Kidney (tissue), 13 donors: ENCODE measurements at regions not wholly inside any gene's neighbourhood (a gene's known extent, or its start where the extent isn't known, plus 50 kb on each side); places are given as distances from the start of the nearest gene placed in this dataset.

Experiments
- DNase-seq, 5 donors: peaks; one replicate each; pipeline ENCODE4 v3.0.0-alpha.2; 2013 to 2020
- FAIRE-seq: peaks from 2 replicates; lab custom pipeline; 2012; peaks lifted over from hg19 to GRCh38; lab: Jason Lieb, UNC
- H3K27ac ChIP-seq, 2 donors: one replicate each; pipeline ENCODE4 v1.7.0; 2013; ENCODE audit warnings: low read depth in 2 of 2, low read length in 2 of 2, inconsistent platforms in 1 of 2
- H3K27me3 ChIP-seq: one replicate; pipeline ENCODE4 v1.7.1; 2013; ENCODE audit warnings: low read length, inconsistent platforms; ENCODE audit not compliant: control insufficient read depth, insufficient read depth
- H3K36me3 ChIP-seq, 3 donors: one replicate each; pipeline versions ENCODE4 v1.7.0 to v1.7.1; 2013; ENCODE audit warnings: low read length in 3 of 3, control low read depth in 1 of 3, inconsistent platforms in 1 of 3; ENCODE audit not compliant: insufficient read depth in 3 of 3, control insufficient read depth in 2 of 3
- H3K4me1 ChIP-seq, 3 donors: one replicate each; pipeline versions ENCODE4 v1.7.0 to v1.7.1; 2013; ENCODE audit warnings: low read length in 3 of 3, inconsistent platforms in 1 of 3, low read depth in 1 of 3; ENCODE audit not compliant: control insufficient read depth in 2 of 3, insufficient read depth in 2 of 3
- H3K4me3 ChIP-seq, 3 donors: one replicate each; pipeline versions ENCODE4 v1.7.0 to v1.8.1; 2013; ENCODE audit warnings: low read length in 3 of 3, control low read depth in 1 of 3, inconsistent platforms in 1 of 3
- H3K9ac ChIP-seq, 3 donors: one replicate each; pipeline versions ENCODE4 v1.7.0 to v1.7.1; 2013; ENCODE audit warnings: low read length in 3 of 3, control low read depth in 1 of 3, inconsistent platforms in 1 of 3
- H3K9me3 ChIP-seq, 3 donors: one replicate each; pipeline versions ENCODE4 v1.7.0 to v1.7.1; 2013; ENCODE audit warnings: low read length in 3 of 3, control low read depth in 1 of 3, inconsistent platforms in 1 of 3; ENCODE audit not compliant: control insufficient read depth in 2 of 3, insufficient read depth in 1 of 3
- CTCF ChIP-seq: IDR thresholded peaks from 3 replicates; pipeline ENCODE4 v1.5.1; 2012; ENCODE audit warnings: mild to moderate bottlenecking, moderate library complexity, borderline replicate concordance; ENCODE audit not compliant: insufficient read depth; ENCODE audit errors: extremely low read depth
- intact Hi-C: fragments of 100-400 bp; cut with DNase I; formaldehyde crosslinking; loops from one replicate; pipeline ENCODE4 v1.11.1; 2022
- donor health status: control.
- donor health status: control.
- donor health status: control.
- donor health status: control.
- donor health status: control.
- donor health status: DM: yes; HTN: yes; CAD: no.
- donor health status: Normal renal cell carcinoma (clear cell type).

GRCh38 chr16:85225721-85226120 lies 113.4 kb upstream of the CIBAR2 start:
- no peak for FAIRE-seq
- H3K4me3 ChIP-seq = no peak overlapping the region
- H3K27me3 ChIP-seq = no peaks in the 10 kb centered on the region
- intact Hi-C loops = no loop called here
- no peak for DNase-seq
- no peaks in the 10 kb centered on the region for H3K9me3 ChIP-seq
- no peak overlapping the region for H3K27ac ChIP-seq
- H3K36me3 ChIP-seq = no peaks in the 10 kb centered on the region
- no peak overlapping the region for H3K9ac ChIP-seq
- peaks cover 5 to 7% (median 7%) of the 10 kb centered on the region in 3 donors for H3K4me1 ChIP-seq
- no peak for TF ChIP-seq CTCF

- TF ChIP-seq CTCF = no peak
- H3K9me3 ChIP-seq = no peaks in the 10 kb centered on the region
- no peak for FAIRE-seq
- H3K4me3 ChIP-seq = no peak overlapping the region
- intact Hi-C loops = no loop called here
- H3K36me3 ChIP-seq = no peaks in the 10 kb centered on the region
- peaks cover 4 to 9% (median 7%) of the 10 kb centered on the region in 3 donors for H3K4me1 ChIP-seq
- H3K27ac ChIP-seq = no peak overlapping the region
- peak in 1 of 5 donors; percentile 42 for DNase-seq
- no peaks in the 10 kb centered on the region for H3K27me3 ChIP-seq
- no peak overlapping the region for H3K9ac ChIP-seq
These were observed 115.0 kb upstream of the CIBAR2 start for GRCh38 chr16:85227084-85227945.

GRCh38 chr16:85227946-85228862 lies 115.9 kb upstream of the CIBAR2 start:
- no peak overlapping the region for H3K4me3 ChIP-seq
- TF ChIP-seq CTCF = no peak
- peak in 4 of 5 donors; percentile 78 to 85 (median 82) for DNase-seq
- no peak overlapping the region for H3K27ac ChIP-seq
- peaks cover 4 to 12% (median 7%) of the 10 kb centered on the region in 3 donors for H3K4me1 ChIP-seq
- H3K9me3 ChIP-seq = no peaks in the 10 kb centered on the region
- no peaks in the 10 kb centered on the region for H3K27me3 ChIP-seq
- H3K36me3 ChIP-seq = no peaks in the 10 kb centered on the region
- intact Hi-C loops = no loop called here
- no peak for FAIRE-seq
- H3K9ac ChIP-seq = no peak overlapping the region
